Nephron (organoid): ENCODE measurements at regions not wholly inside any gene's neighbourhood (a gene's known extent, or its start where the extent isn't known, plus 50 kb on each side); places are given as distances from the start of the nearest gene placed in this dataset.
A peak's percentile ranks its signal among the peaks of the same experiment; 100 is the strongest.

ENCODE experiments used
- H3K27ac Mint-ChIP-seq, 3 experiments: 2 replicates each; pipeline ENCODE4 v1.8.0; 2020; ENCODE audit warnings: mixed read lengths in 3 of 3, mild to moderate bottlenecking in 2 of 3, moderate library complexity in 1 of 3
- H3K27me3 Mint-ChIP-seq: 2 replicates; pipeline ENCODE4 v1.8.0; 2021; ENCODE audit warnings: low read depth, mild to moderate bottlenecking, moderate library complexity, mixed read lengths
- H3K36me3 Mint-ChIP-seq: 2 replicates; pipeline ENCODE4 v1.8.0; 2020; ENCODE audit warnings: low read depth, mixed read lengths
- H3K4me1 Mint-ChIP-seq: 2 replicates; pipeline ENCODE4 v1.8.0; 2020; ENCODE audit warnings: mixed read lengths
- H3K4me3 Mint-ChIP-seq, 3 experiments: 2 replicates each; pipeline ENCODE4 v1.8.0; 2020; ENCODE audit warnings: mild to moderate bottlenecking in 3 of 3, mixed read lengths in 3 of 3, moderate library complexity in 2 of 3
- H3K9me3 Mint-ChIP-seq: 2 replicates; pipeline ENCODE4 v1.8.0; 2020; ENCODE audit warnings: mixed read lengths
- TF ChIP-seq, protein P1 (sequence below), 3 experiments: fragments of 200-600 bp; sonication (generic); IDR thresholded peaks; one replicate each; pipeline ENCODE4 v1.5.0; 2021; ENCODE audit warnings: antibody characterized with exemption in 3 of 3; ENCODE audit not compliant: unreplicated experiment in 3 of 3

DNA sequence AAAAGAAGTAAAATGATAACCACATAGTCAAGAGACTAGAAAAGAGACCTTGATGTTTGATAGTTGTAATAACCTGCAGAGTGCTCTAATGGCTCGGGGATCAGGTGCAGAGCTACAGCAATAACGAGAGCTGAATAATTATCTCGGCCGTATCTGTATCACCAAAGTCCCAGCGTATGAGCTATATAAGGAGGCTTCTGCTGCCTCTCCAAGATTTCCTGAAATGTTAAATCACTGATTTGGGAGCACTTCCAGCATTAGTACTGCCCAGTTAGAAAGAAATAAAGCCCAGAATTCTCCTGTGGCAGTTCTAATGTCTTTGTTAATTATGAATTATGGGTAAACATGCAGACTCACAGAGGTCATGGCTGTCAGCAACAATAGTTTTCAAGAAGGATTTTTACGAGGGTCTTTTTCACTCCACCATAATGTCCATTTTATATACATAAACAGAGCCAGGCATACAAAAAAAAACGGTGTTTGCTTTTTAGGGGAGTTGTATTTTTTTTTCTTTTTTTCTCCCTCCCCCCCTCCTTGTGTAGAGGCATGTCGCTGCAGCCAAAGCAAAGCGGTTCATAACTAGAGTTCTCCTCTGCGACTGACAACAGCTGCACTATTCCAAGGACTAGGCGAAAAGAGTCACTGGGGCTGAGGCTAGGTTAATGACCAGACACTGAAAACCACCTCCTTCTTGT, 168.3 kb upstream of the VRK2 start:
- peaks cover 25% of the 10 kb centered on the region for H3K4me1 Mint-ChIP-seq
- no peaks in the 10 kb centered on the region for H3K27me3 Mint-ChIP-seq
- peak overlapping the region; percentile 10 to 54 (median 35) for H3K4me3 Mint-ChIP-seq
- peak overlapping the region; percentile 9 to 21 (median 12) for H3K27ac Mint-ChIP-seq
- no peaks in the 10 kb centered on the region for H3K36me3 Mint-ChIP-seq
- TF ChIP-seq, protein P1, sequence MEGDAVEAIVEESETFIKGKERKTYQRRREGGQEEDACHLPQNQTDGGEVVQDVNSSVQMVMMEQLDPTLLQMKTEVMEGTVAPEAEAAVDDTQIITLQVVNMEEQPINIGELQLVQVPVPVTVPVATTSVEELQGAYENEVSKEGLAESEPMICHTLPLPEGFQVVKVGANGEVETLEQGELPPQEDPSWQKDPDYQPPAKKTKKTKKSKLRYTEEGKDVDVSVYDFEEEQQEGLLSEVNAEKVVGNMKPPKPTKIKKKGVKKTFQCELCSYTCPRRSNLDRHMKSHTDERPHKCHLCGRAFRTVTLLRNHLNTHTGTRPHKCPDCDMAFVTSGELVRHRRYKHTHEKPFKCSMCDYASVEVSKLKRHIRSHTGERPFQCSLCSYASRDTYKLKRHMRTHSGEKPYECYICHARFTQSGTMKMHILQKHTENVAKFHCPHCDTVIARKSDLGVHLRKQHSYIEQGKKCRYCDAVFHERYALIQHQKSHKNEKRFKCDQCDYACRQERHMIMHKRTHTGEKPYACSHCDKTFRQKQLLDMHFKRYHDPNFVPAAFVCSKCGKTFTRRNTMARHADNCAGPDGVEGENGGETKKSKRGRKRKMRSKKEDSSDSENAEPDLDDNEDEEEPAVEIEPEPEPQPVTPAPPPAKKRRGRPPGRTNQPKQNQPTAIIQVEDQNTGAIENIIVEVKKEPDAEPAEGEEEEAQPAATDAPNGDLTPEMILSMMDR (IDR thresholded peaks at IDR 0.05; ENCODE audit: unreplicated experiment in 3 of 3), result no peak
- H3K9me3 Mint-ChIP-seq, result no peaks in the 10 kb centered on the region

DNA sequence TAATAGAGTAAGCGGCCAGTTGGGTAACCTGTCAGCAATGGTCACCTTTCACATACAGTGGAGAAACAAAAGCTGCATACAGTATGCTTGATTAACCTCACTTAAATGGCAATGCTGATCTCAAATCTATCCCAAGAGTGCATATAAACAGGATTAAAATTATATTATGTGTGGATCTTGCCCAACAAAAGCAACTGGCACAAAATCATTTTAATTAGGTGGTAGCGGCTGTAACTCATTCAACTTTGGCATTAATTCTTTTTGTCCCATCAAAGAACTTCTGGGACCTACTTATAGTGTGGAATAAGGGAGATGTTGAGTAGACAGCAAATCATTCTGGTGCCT, 167.8 kb upstream of the VRK2 start:
- peak overlapping the region in 1 of 3 experiments; percentile 35 for H3K4me3 Mint-ChIP-seq
- no peaks in the 10 kb centered on the region for H3K9me3 Mint-ChIP-seq
- H3K27ac Mint-ChIP-seq, result peak overlapping the region; percentile 9 to 21 (median 12)
- H3K36me3 Mint-ChIP-seq, result no peaks in the 10 kb centered on the region
- peaks cover 25% of the 10 kb centered on the region for H3K4me1 Mint-ChIP-seq
- TF ChIP-seq, protein P1 (IDR thresholded peaks at IDR 0.05; ENCODE audit: unreplicated experiment in 3 of 3), result no peak
- H3K27me3 Mint-ChIP-seq, result no peaks in the 10 kb centered on the region

DNA sequence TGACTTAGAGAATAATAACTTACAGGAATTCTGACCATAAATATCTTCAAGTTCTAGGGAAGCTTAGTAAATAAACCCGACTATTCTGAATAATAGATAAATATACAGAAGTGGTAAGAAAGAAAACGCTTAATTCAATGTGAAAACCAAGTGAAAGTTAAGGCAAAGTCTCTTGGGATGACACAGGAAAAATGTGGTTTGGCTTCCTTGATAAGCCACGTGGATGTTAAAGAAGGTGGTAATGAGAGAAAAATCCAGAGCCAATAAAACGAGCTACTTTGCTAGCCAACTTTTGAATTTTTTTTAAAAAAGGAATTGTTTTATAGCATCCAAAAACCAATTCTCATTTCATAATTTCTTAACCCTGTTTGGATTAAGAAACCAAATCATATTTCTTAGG, 166.2 kb upstream of the VRK2 start:
- H3K4me3 Mint-ChIP-seq, result no peak overlapping the region
- H3K9me3 Mint-ChIP-seq, result no peaks in the 10 kb centered on the region
- H3K36me3 Mint-ChIP-seq, result no peaks in the 10 kb centered on the region
- TF ChIP-seq, protein P1 (IDR thresholded peaks at IDR 0.05; ENCODE audit: unreplicated experiment in 3 of 3), result no peak
- no peak overlapping the region for H3K27ac Mint-ChIP-seq
- H3K4me1 Mint-ChIP-seq, result peaks cover 25% of the 10 kb centered on the region
- H3K27me3 Mint-ChIP-seq, result no peaks in the 10 kb centered on the region

DNA sequence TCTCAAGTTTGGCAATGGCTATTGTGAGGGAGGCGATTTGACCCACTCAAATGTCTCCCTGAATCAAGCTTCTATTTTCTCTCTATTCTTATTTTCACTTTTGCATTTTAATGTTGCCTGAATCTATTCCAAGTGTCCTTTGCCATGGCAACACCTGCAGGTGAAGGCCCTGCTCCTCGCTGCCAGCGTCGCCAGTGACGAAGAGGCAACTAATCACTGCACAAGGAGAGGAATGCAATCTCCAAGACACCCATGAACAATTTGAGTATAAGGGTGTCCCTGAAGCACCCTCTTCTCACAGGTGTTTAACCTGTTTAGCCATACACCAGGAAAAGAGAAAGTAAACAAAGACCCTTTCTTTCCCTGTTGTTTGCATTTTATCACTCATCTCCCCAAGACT, 165.6 kb upstream of the VRK2 start:
- H3K4me3 Mint-ChIP-seq, result no peak overlapping the region
- TF ChIP-seq, protein P1 (IDR thresholded peaks at IDR 0.05; ENCODE audit: unreplicated experiment in 3 of 3), result no peak

DNA sequence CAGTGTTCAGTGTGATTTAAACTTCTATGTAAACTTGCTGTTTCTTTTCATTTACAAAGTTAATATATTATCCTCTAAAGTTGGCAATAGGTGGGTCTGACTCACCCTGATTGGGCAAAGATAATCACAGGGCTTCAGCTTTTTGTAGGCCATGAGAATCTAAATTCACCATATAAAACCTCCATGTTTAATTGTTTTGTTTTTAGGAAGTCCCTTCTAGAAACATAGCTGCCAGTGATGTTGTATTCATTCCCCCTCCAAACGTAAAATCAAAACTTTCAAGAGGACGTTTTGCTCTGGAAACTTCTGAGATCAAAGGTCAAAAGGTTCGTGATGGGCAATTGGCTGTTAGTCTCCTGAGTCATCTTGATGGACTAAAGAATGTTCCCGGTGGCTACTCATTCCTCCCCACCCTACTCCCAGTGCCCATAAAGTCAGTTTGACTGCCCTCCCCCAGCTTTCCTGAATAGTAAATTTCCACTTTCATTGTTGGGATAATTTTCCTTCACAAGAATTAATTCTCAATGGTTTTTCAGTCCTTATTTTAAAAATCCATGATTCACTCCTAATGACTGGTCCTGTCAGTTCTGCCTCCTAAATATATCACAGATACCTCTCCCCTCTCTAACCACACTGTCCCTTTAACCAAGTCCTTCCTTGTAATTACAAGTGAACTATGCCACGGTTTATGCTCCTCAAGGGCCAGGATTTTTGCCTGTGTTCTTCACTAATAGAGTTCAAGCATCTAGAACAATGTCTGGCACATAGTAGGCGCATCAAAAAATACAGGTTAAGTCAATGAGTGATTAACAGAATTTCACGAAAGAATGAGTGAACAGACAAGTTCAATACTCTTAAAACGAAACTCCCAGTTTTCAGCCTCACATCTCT, 164.4 kb upstream of the VRK2 start:
- Mint-ChIP-seq H3K27me3 (no peaks in the 10 kb centered on the region), H3K36me3 (no peaks in the 10 kb centered on the region), H3K27ac (no peak overlapping the region), H3K4me3 (no peak overlapping the region), H3K9me3 (no peaks in the 10 kb centered on the region), H3K4me1 (peaks cover 18% of the 10 kb centered on the region)
- TF ChIP-seq, protein P1 (IDR thresholded peaks at IDR 0.05; ENCODE audit: unreplicated experiment in 3 of 3), result no peak

More for the DNA sequence above, 165.6 kb upstream of the VRK2 start:
- H3K27me3 Mint-ChIP-seq, result no peaks in the 10 kb centered on the region
- H3K4me1 Mint-ChIP-seq, result peaks cover 25% of the 10 kb centered on the region
- no peaks in the 10 kb centered on the region for H3K36me3 Mint-ChIP-seq
- no peak overlapping the region for H3K27ac Mint-ChIP-seq
- H3K9me3 Mint-ChIP-seq, result no peaks in the 10 kb centered on the region
